Small intestine (tissue), 7 donors: ENCODE measurements at regions not wholly inside any gene's neighbourhood (a gene's known extent, or its start where the extent isn't known, plus 50 kb on each side); places are given as distances from the start of the nearest gene placed in this dataset.
"Not testable (repeated sequence)": the region's sequence is repeated elsewhere in the genome, so short reads cannot be mapped to it uniquely, and the experiment has no call there.

Source experiments
- DNase-seq, 2 donors: peaks; one replicate each; pipeline versions ENCODE4 v3.0.0 to v3.0.0-alpha.2; 2013
- FAIRE-seq: peaks from 2 replicates; lab custom pipeline; 2012; peaks lifted over from hg19 to GRCh38; lab: Jason Lieb, UNC
- H3K27ac ChIP-seq, 3 donors: one replicate each; pipeline ENCODE4 v1.5.1; 2013; ENCODE audit warnings: low read length in 2 of 3, mild to moderate bottlenecking in 2 of 3, control low read depth in 1 of 3, inconsistent platforms in 1 of 3, low read depth in 1 of 3, moderate library complexity in 1 of 3
- H3K27me3 ChIP-seq, 3 donors: one replicate each; pipeline ENCODE4 v1.6.1; 2013; ENCODE audit warnings: low read length in 3 of 3, inconsistent platforms in 1 of 3; ENCODE audit not compliant: control insufficient read depth in 3 of 3, insufficient read depth in 3 of 3
- H3K36me3 ChIP-seq, 3 donors: one replicate each; pipeline ENCODE4 v1.6.1; 2013; ENCODE audit warnings: low read length in 3 of 3, inconsistent platforms in 1 of 3, low read depth in 1 of 3, mild to moderate bottlenecking in 1 of 3, moderate library complexity in 1 of 3; ENCODE audit not compliant: control insufficient read depth in 3 of 3, insufficient read depth in 2 of 3
- H3K4me1 ChIP-seq, 3 donors: one replicate each; pipeline ENCODE4 v1.6.1; 2013; ENCODE audit warnings: low read length in 2 of 3, inconsistent platforms in 1 of 3, low read depth in 1 of 3, mild to moderate bottlenecking in 1 of 3, moderate library complexity in 1 of 3; ENCODE audit not compliant: control insufficient read depth in 3 of 3, insufficient read depth in 2 of 3
- H3K4me3 ChIP-seq, 3 donors: one replicate each; pipeline ENCODE4 v1.5.1; 2013; ENCODE audit warnings: low read length in 3 of 3, control low read depth in 1 of 3, inconsistent platforms in 1 of 3, low read depth in 1 of 3, mild to moderate bottlenecking in 1 of 3, moderate library complexity in 1 of 3
- H3K9me3 ChIP-seq, 2 donors: one replicate each; pipeline ENCODE4 v1.6.1; 2013; ENCODE audit warnings: low read depth in 1 of 2, low read length in 1 of 2; ENCODE audit not compliant: control insufficient read depth in 2 of 2, insufficient read depth in 1 of 2
- WGBS, 3 donors: extraction: QIAGEN DNeasy Blood & Tissue Kit; methylation state at CpG; one replicate each; pipeline ENCODE4 v1.1.7; 2013; 5-methylcytosine and 5-hydroxymethylcytosine counted together
- donor health status: healthy with polysubstance abuse.
- donor health status: control.
- donor health status: control.
- donor health status: Bipolar disorder and iron deficiency.
- donor health status: healthy.

DNA sequence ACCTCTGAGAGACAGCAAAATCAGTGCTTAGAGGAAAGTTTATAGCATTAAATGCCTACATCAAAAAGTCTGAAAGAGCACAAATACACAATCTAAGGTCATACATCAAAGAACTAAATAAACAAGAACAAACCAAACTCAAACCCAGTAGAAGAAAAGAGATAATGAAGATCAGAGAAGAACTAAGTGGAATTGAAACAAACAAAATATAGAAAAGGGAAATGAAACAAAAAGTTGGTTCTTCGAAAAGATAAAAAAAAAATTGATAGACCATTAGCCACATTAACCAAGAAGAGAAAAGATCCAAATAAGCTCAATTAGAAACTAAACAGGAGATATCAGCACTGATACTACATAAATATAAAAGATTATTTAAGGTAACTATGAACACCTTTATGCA lies 280.0 kb upstream of the NRG3 start:
- 85 to 89% (median 87%) methylated on average over 1 of the region's 1 CpG for WGBS, 3 donors
- H3K4me3 ChIP-seq = no peak overlapping the region
- no peak overlapping the region for H3K27ac ChIP-seq
- DNase-seq (no peak), FAIRE-seq (no peak)
- H3K9me3 ChIP-seq = peaks cover 0 to 8% of the 10 kb centered on the region in 2 donors
- H3K27me3 ChIP-seq = no peaks in the 10 kb centered on the region
- no peaks in the 10 kb centered on the region for H3K36me3 ChIP-seq
- no peaks in the 10 kb centered on the region for H3K4me1 ChIP-seq

DNA sequence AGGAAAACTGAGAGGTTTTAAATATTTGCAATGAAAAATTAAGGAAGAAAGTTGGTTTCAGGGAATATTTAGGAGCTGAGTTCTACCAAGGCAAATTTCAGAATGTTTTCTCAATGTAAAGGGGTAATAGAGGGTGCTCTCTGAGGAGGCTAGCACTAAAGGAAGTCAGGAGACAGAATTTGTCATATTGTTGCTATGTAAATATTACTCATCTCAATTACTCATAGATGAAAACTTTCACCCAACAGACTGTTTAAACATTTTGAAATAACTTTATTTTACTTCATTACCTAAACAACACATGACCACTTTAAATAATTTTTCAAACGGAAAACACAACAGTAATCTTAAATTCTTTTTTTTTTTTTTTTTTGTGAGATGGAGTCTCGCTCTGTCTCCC lies 274.8 kb upstream of the NRG3 start:
- no peak overlapping the region for H3K4me3 ChIP-seq
- H3K36me3 ChIP-seq = no peaks in the 10 kb centered on the region
- no peaks in the 10 kb centered on the region for H3K27me3 ChIP-seq
- H3K27ac ChIP-seq = no peak overlapping the region
- no peak for DNase-seq
- no peaks in the 10 kb centered on the region for H3K9me3 ChIP-seq
- FAIRE-seq = no peak
- 71 to 91% (median 82%) methylated on average over 2 of the region's 2 CpGs for WGBS, 3 donors
- no peaks in the 10 kb centered on the region for H3K4me1 ChIP-seq

DNA sequence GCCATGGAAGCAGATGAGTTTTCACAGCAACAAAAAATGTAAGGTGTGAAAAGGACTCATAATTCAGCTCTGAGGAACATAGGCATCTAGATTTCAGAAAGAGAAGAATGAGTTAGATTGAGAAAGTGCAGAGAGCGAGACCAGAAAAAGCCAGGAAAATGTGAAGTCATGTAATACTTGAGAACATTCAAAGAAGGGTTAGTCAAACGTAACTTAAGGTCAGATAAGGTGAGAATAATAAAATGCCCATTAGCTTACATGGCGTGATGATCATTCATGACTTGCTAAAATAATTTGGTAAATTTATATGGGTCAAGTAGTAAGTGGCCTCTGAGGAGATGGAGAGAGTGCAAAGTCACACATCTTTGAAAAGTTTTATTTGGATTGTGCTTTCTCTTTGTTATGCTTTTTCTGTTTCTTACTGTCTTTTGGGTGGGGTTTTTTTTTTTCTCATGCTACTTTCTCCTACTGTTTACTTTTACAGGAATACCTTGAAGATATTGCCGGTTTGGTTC lies 271.8 kb upstream of the NRG3 start:
- 45 to 69% (median 68%) methylated on average over 4 of the region's 4 CpGs for WGBS, 3 donors
- no peak for DNase-seq
- H3K27me3 ChIP-seq = no peaks in the 10 kb centered on the region
- H3K9me3 ChIP-seq = no peaks in the 10 kb centered on the region
- no peak overlapping the region for H3K27ac ChIP-seq
- H3K36me3 ChIP-seq = no peaks in the 10 kb centered on the region
- no peak overlapping the region for H3K4me3 ChIP-seq
- no peak for FAIRE-seq
- no peaks in the 10 kb centered on the region for H3K4me1 ChIP-seq

DNA sequence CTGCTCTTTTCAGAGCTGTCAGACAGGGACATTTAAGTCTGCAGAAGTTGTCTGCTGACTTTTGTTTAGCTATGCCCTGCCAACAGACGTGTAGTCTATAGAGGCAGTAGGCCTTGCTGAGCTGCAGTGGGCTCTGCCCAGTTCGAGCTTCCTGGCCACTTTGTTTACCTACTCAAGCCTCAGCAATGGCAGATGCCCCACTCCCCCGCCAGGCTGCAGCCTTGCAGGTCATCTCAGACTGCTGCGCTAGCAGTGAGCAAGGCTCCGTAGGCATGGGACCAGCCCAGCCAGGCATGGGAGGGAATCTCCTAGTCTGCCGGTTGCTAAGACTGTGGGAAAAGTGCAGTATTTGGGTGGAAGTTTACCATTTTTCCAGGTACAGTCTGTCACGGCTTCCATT lies 230.5 kb upstream of the NRG3 start:
- not testable (repeated sequence) for H3K27me3 ChIP-seq, H3K4me1 ChIP-seq, H3K27ac ChIP-seq, FAIRE-seq, DNase-seq, H3K4me3 ChIP-seq, H3K36me3 ChIP-seq
- H3K9me3 ChIP-seq = peaks cover 0 to 14% of the 10 kb centered on the region in 2 donors
- WGBS, 3 donors = 82 to 84% (median 83%) methylated on average over 7 of the region's 7 CpGs

DNA sequence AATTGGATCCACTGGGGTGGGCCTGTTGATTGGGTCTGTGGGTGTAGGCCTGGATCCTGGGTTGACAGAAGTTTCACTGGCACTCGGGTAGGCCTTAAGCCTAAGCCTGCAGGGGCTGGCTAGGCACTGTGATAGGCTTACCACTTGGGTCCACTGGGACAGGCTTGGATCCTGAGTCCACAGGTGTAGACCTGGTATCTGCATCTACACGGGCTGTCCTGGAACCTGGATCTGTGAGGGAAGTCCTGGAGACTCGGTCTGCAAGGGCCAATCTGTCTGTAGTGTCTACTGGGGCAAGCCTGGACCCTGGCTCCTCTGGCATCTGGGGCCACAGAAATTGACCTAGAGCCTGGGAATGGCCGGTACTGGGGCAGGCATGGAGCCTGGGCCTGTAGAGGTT lies 219.0 kb upstream of the NRG3 start:
- FAIRE-seq = no peak
- Histone ChIP-seq H3K4me3 (no peak overlapping the region), H3K9me3 (peaks cover 0 to 14% of the 10 kb centered on the region in 2 donors), H3K4me1 (no peaks in the 10 kb centered on the region), H3K27me3 (no peaks in the 10 kb centered on the region), H3K36me3 (no peaks in the 10 kb centered on the region), H3K27ac (no peak overlapping the region)
- WGBS, 3 donors = 51 to 74% (median 59%) methylated on average over 4 of the region's 4 CpGs
- no peak for DNase-seq

DNA sequence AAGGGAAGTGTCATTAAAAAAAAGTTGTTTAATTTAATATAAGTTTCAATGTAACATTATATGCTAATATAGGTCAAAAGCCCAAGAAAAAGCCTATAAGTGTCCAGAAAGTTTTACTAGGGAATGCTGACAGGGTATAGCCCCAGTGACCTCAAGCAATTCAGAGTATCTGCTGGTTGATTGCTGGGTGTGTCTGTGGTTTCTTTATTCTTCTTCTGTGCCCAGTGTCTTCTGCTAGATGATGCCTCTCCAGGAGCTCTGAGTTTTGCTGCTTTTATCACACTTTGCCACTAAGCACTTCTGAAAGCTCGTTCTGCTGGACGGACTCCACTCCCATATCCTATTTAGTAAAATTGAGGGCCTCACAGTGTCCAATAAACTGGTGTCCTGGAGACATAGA lies 212.2 kb upstream of the NRG3 start:
- H3K36me3 ChIP-seq = no peaks in the 10 kb centered on the region
- H3K4me3 ChIP-seq = no peak overlapping the region
- 75 to 91% (median 81%) methylated on average over 2 of the region's 2 CpGs for WGBS, 3 donors
- no peaks in the 10 kb centered on the region for H3K4me1 ChIP-seq
- FAIRE-seq (no peak), DNase-seq (no peak)
- H3K27ac ChIP-seq = no peak overlapping the region
- no peaks in the 10 kb centered on the region for H3K27me3 ChIP-seq
- peaks cover 0 to 9% of the 10 kb centered on the region in 2 donors for H3K9me3 ChIP-seq

DNA sequence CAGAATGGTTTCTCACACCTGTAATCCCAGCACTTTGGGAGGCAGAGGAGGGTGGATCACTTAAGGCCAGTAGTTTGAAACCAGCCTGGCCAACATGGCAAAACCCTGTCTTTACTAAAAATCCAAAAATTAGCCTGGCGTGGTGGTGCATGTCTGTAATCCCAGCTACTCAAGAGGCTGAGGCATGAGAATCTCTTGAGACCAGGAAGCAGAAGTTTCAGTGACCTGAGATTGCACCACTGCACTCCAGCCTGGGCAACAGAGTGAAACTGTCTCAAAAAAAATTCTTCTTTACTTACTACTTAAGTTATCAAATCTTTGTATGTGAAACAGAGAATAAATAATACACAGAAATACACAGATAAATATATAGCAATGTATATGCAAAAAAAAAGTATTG lies 210.2 kb upstream of the NRG3 start:
- H3K4me3 ChIP-seq, H3K27ac ChIP-seq, H3K4me1 ChIP-seq, H3K27me3 ChIP-seq, H3K36me3 ChIP-seq, DNase-seq, FAIRE-seq: not testable (repeated sequence)
- H3K9me3 ChIP-seq = peaks cover 0 to 19% of the 10 kb centered on the region in 2 donors
- 57 to 74% (median 68%) methylated on average over 1 of the region's 1 CpG for WGBS, 3 donors

DNA sequence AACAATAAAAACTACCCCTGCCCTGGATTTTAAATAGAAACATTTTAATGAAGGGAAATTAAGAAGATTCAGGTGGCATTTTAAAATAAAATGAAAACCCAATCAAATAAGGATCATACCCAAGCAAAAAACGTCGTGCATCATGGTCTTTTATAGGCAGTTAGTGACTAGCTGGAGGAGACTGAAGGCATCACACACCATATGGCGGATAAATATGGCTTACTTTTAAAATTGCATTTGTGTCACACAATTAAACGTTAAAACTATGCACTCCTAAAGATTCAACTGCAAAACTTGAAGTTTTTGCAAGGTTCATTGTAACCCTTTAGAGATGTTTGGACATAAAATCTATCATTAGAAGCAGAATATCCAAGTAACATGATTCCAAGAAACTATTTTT lies 200.1 kb upstream of the NRG3 start:
- FAIRE-seq = no peak
- H3K4me1 ChIP-seq = no peaks in the 10 kb centered on the region
- no peak overlapping the region for H3K27ac ChIP-seq
- peaks cover 0 to 4% of the 10 kb centered on the region in 2 donors for H3K9me3 ChIP-seq
- no peaks in the 10 kb centered on the region for H3K27me3 ChIP-seq
- DNase-seq = no peak
- WGBS, 3 donors = 75 to 84% (median 76%) methylated on average over 4 of the region's 4 CpGs
- H3K36me3 ChIP-seq = no peaks in the 10 kb centered on the region
- no peak overlapping the region for H3K4me3 ChIP-seq

DNA sequence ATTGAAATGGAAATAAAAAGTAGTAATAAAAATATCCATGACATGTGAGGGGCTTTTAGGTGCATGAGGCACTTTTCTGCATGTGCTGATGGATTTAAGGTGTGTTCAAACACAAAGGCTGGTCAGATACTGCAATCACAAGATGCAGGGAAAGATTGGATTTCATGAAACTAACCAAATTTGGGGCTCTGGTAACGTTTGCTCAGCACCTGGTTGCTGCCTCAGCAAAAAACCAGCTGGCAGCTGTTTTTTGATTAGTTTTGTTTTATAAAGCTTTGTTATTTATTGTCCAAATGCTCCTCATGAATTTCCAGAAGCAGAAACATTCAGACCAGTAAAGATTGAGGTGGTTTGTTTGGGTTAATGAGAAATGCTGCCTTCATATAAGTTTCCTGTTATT lies 195.7 kb upstream of the NRG3 start:
- FAIRE-seq (no peak), DNase-seq (no peak)

More for the DNA sequence above, 195.7 kb upstream of the NRG3 start:
- Histone ChIP-seq H3K27me3 (no peaks in the 10 kb centered on the region), H3K4me3 (no peak overlapping the region), H3K9me3 (no peaks in the 10 kb centered on the region), H3K4me1 (no peaks in the 10 kb centered on the region), H3K27ac (no peak overlapping the region), H3K36me3 (no peaks in the 10 kb centered on the region)
- 10 to 26% (median 22%) methylated on average over 1 of the region's 1 CpG for WGBS, 3 donors
